ENCODE measurements at regions not wholly inside any gene's neighbourhood (a gene's known extent, or its start where the extent isn't known, plus 50 kb on each side); places are given as distances from the start of the nearest gene placed in this dataset.
A peak's percentile ranks its signal among the peaks of the same experiment; 100 is the strongest.

GRCh38 chr14:61941421-61942150 is 179.4 kb downstream of the SNAPC1 start:
- DNase-seq (ENCODE audit: low read depth): no peak

GRCh38 chr14:61948376-61948775 is 186.2 kb downstream of the SNAPC1 start:
- no peak for DNase-seq (ENCODE audit: low read depth)

- DNase-seq (ENCODE audit: low read depth): peak; percentile 39
Observed at GRCh38 chr14:61950340-61950739, 188.1 kb downstream of the SNAPC1 start.

GRCh38 chr14:61953602-61954001 is 191.4 kb downstream of the SNAPC1 start:
- peak; percentile 18 for DNase-seq (ENCODE audit: low read depth)

- DNase-seq (ENCODE audit: low read depth): no peak
Observed at GRCh38 chr14:61954306-61954705, 192.1 kb downstream of the SNAPC1 start.

- DNase-seq (ENCODE audit: low read depth): no peak
Observed at GRCh38 chr14:61956517-61956916, 194.3 kb downstream of the SNAPC1 start.

- DNase-seq (ENCODE audit: low read depth): no peak
Observed at GRCh38 chr14:61959348-61959747, 197.1 kb downstream of the SNAPC1 start.

- no peak for DNase-seq (ENCODE audit: low read depth)
Observed at GRCh38 chr14:61961369-61961768, 199.1 kb downstream of the SNAPC1 start.

GRCh38 chr14:61963926-61964325 is 201.7 kb downstream of the SNAPC1 start:
- no peak for DNase-seq (ENCODE audit: low read depth)

GRCh38 chr14:61965030-61965745 is 203.0 kb downstream of the SNAPC1 start:
- peak; percentile 85 for DNase-seq (ENCODE audit: low read depth)

GRCh38 chr14:61968207-61968606 is 206.0 kb downstream of the SNAPC1 start:
- no peak for DNase-seq (ENCODE audit: low read depth)

- DNase-seq (ENCODE audit: low read depth): no peak
Observed at GRCh38 chr14:61972711-61973110, 210.5 kb downstream of the SNAPC1 start.

- DNase-seq (ENCODE audit: low read depth): peak; percentile 15
Observed at GRCh38 chr14:61973981-61974380, 211.8 kb downstream of the SNAPC1 start.

GRCh38 chr14:61977217-61977616 is 215.0 kb downstream of the SNAPC1 start:
- peak; percentile 24 for DNase-seq (ENCODE audit: low read depth)

- no peak for DNase-seq (ENCODE audit: low read depth)
Observed at GRCh38 chr14:61988240-61988639, 226.0 kb downstream of the SNAPC1 start.

GRCh38 chr14:61992139-61992538 is 229.9 kb downstream of the SNAPC1 start:
- DNase-seq (ENCODE audit: low read depth): no peak

GRCh38 chr14:61992926-61993325 is 230.7 kb downstream of the SNAPC1 start:
- DNase-seq (ENCODE audit: low read depth): no peak

GRCh38 chr14:61994589-61994988 is 232.4 kb downstream of the SNAPC1 start:
- DNase-seq (ENCODE audit: low read depth): no peak

GRCh38 chr14:61996753-61997152 is 234.5 kb downstream of the SNAPC1 start:
- DNase-seq (ENCODE audit: low read depth): no peak

GRCh38 chr14:61997161-61997560 is 234.9 kb downstream of the SNAPC1 start:
- DNase-seq (ENCODE audit: low read depth): peak; percentile 23

GRCh38 chr14:62001963-62002362 is 239.7 kb downstream of the SNAPC1 start:
- DNase-seq (ENCODE audit: low read depth): no peak

GRCh38 chr14:62002642-62003041 is 240.4 kb downstream of the SNAPC1 start:
- DNase-seq (ENCODE audit: low read depth): peak; percentile 40

GRCh38 chr14:62003701-62004100 is 241.5 kb downstream of the SNAPC1 start:
- no peak for DNase-seq (ENCODE audit: low read depth)

Measured in renal cortical epithelial cell (primary cell).